DND-41 (cell line): ENCODE measurements at regions not wholly inside any gene's neighbourhood (a gene's known extent, or its start where the extent isn't known, plus 50 kb on each side); places are given as distances from the start of the nearest gene placed in this dataset.

Experiments used
- EZH2 ChIP-seq: IDR thresholded peaks from 3 replicates; pipeline ENCODE4 v1.6.1; 2012; ENCODE audit warnings: borderline replicate concordance, low read depth, mild to moderate bottlenecking, moderate library complexity, low read length, inconsistent platforms; ENCODE audit not compliant: severe bottlenecking
- TF ChIP-seq, protein P1 (sequence below): IDR thresholded peaks from 2 replicates; pipeline ENCODE4 v1.5.1; 2012; ENCODE audit warnings: borderline replicate concordance, low read length, moderate library complexity, mild to moderate bottlenecking; ENCODE audit not compliant: poor library complexity, severe bottlenecking; ENCODE audit errors: extremely low read depth

DNA sequence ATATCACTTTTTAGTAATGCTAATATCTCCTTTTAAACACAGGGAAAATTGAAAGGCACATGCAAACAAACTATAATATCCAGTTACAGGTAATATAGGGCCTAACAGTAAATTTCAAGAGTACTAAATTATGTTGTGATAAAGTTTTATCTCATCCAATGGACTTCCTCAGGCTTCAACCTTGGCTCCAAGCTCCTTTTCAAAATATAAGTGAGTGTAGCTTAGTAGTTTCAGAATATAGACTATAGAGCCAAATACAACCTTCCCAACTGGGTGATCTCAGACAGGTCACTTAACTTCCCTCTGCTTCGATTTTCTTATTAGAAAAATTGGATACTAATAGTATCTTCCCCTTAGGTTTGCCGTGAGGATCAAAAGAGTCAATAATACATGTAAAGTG, 93.5 kb upstream of the PARD3B start:
- TF ChIP-seq, protein P1, sequence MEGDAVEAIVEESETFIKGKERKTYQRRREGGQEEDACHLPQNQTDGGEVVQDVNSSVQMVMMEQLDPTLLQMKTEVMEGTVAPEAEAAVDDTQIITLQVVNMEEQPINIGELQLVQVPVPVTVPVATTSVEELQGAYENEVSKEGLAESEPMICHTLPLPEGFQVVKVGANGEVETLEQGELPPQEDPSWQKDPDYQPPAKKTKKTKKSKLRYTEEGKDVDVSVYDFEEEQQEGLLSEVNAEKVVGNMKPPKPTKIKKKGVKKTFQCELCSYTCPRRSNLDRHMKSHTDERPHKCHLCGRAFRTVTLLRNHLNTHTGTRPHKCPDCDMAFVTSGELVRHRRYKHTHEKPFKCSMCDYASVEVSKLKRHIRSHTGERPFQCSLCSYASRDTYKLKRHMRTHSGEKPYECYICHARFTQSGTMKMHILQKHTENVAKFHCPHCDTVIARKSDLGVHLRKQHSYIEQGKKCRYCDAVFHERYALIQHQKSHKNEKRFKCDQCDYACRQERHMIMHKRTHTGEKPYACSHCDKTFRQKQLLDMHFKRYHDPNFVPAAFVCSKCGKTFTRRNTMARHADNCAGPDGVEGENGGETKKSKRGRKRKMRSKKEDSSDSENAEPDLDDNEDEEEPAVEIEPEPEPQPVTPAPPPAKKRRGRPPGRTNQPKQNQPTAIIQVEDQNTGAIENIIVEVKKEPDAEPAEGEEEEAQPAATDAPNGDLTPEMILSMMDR: no peak
- TF ChIP-seq EZH2: no peak
